PC-9 (cell line): ENCODE measurements at regions not wholly inside any gene's neighbourhood (a gene's known extent, or its start where the extent isn't known, plus 50 kb on each side); places are given as distances from the start of the nearest gene placed in this dataset.

Source experiments
- BruUV-seq: library from RNA; stranded (reverse); fragments of 400-500 nt; replicated peaks from 2 replicates; lab custom pipeline; 2021; lab: Mats Ljungman, UMichigan
- CTCF ChIA-PET: fragments of 300-600 bp; sonication (Branson Sonifier 250); formaldehyde crosslinking; loops from one replicate; lab custom pipeline; 2022; ENCODE audit warnings: antibody characterized with exemption; lab: Charles Lee
- POLR2A ChIA-PET: fragments of 300-600 bp; sonication (Branson Sonifier 250); formaldehyde crosslinking; loops from one replicate; lab custom pipeline; 2022; ENCODE audit warnings: antibody characterized with exemption; ENCODE audit not compliant: unreplicated experiment; lab: Charles Lee
- DNase-seq, 2 experiments: peaks; one replicate each; pipeline versions ENCODE4 v3.0.0 to v3.0.0-alpha.2; 2015 to 2022; ENCODE audit warnings: mixed read lengths in 1 of 2
- H2AFZ ChIP-seq: fragments of 200-600 bp; sonication (generic); 2 replicates; pipeline ENCODE4 v1.8.1; 2017; ENCODE audit warnings: antibody characterized with exemption
- H3F3A ChIP-seq: fragments of 200-600 bp; sonication (generic); 2 replicates; pipeline ENCODE4 v1.8.1; 2017; ENCODE audit warnings: antibody characterized with exemption, mild to moderate bottlenecking, low read depth; ENCODE audit not compliant: insufficient read depth
- H3K27ac ChIP-seq: fragments of 200-600 bp; sonication (generic); 2 replicates; pipeline ENCODE4 v1.6.1; 2016; ENCODE audit warnings: mixed run types
- H3K27me3 ChIP-seq: fragments of 200-600 bp; sonication (generic); 2 replicates; pipeline ENCODE4 v1.6.1; 2016; ENCODE audit warnings: low read depth, mixed run types; ENCODE audit not compliant: insufficient read depth
- H3K36me3 ChIP-seq: fragments of 200-600 bp; sonication (generic); 2 replicates; pipeline ENCODE4 v1.6.1; 2016; ENCODE audit warnings: low read depth, mixed run types
- H3K4me1 ChIP-seq: fragments of 200-600 bp; sonication (generic); replicated peaks from 2 replicates; pipeline ENCODE4 v1.6.1; 2016; ENCODE audit warnings: mixed run types; ENCODE audit not compliant: insufficient read depth
- H3K4me2 ChIP-seq: fragments of 200-600 bp; sonication (generic); 2 replicates; pipeline ENCODE4 v1.6.1; 2017; ENCODE audit warnings: mixed run types
- H3K4me3 ChIP-seq: fragments of 200-600 bp; sonication (generic); 2 replicates; pipeline ENCODE4 v1.6.1; 2016; ENCODE audit warnings: mixed run types
- H3K79me2 ChIP-seq: fragments of 200-600 bp; sonication (generic); 2 replicates; pipeline ENCODE4 v1.6.1; 2017; ENCODE audit warnings: low read depth, mixed run types
- H3K9me2 ChIP-seq: fragments of 200-600 bp; sonication (generic); 2 replicates; pipeline ENCODE4 v1.8.1; 2017; ENCODE audit warnings: mild to moderate bottlenecking; ENCODE audit not compliant: insufficient read depth
- H3K9me3 ChIP-seq: fragments of 200-600 bp; sonication (generic); 2 replicates; pipeline ENCODE4 v1.8.1; 2016; ENCODE audit warnings: low read depth; ENCODE audit not compliant: insufficient read depth
- H4K20me1 ChIP-seq: fragments of 200-600 bp; sonication (generic); 2 replicates; pipeline ENCODE4 v1.8.1; 2017; ENCODE audit not compliant: insufficient read depth
- EZH2 ChIP-seq: fragments of 200-600 bp; sonication (generic); IDR thresholded peaks from 2 replicates; pipeline ENCODE4 v1.8.0; 2017; ENCODE audit warnings: antibody characterized with exemption, low read depth
- intact Hi-C: fragments of 100-400 bp; cut with micrococcal nuclease; formaldehyde crosslinking; loops from one replicate; pipeline ENCODE4 v1.10.0; 2022; ENCODE audit not compliant: unreplicated experiment
- TF ChIP-seq, protein P1 (sequence below): fragments of 200-600 bp; sonication (generic); conservative IDR thresholded peaks from 2 replicates; pipeline ENCODE4 v1.6.1; 2017; ENCODE audit warnings: mixed run types, antibody characterized with exemption, mild to moderate bottlenecking, moderate library complexity

DNA sequence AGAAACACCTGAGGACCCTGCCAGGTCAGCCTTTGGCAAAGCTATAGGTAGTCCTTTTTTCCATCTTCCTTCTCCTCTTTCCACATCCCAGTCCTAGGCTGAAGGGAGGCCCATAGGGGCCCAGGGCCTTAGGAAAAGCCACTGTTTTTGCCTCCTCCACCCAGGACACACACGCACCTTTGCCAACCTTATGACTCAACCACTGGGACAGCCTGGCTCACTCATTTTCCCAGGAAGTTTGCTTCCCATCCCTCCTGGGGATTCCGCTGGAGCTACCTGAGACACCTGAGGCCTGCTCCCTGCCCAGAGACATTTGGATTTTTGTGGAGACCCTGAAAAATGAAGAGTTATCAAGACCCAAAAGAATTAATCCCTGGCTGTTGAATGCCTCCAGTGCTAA, 273.4 kb upstream of the SIX2 start:
- no peaks in the 10 kb centered on the region for H3K79me2 ChIP-seq
- peak overlapping the region; percentile 94 for H3K27ac ChIP-seq
- H3K36me3 ChIP-seq = no peaks in the 10 kb centered on the region
- CTCF ChIA-PET = no interaction called here
- peaks cover 50% of the 10 kb centered on the region for H3K4me1 ChIP-seq
- BruUV-seq = no TSS peak
- TF ChIP-seq EZH2 = no peak
- TF ChIP-seq, protein P1, sequence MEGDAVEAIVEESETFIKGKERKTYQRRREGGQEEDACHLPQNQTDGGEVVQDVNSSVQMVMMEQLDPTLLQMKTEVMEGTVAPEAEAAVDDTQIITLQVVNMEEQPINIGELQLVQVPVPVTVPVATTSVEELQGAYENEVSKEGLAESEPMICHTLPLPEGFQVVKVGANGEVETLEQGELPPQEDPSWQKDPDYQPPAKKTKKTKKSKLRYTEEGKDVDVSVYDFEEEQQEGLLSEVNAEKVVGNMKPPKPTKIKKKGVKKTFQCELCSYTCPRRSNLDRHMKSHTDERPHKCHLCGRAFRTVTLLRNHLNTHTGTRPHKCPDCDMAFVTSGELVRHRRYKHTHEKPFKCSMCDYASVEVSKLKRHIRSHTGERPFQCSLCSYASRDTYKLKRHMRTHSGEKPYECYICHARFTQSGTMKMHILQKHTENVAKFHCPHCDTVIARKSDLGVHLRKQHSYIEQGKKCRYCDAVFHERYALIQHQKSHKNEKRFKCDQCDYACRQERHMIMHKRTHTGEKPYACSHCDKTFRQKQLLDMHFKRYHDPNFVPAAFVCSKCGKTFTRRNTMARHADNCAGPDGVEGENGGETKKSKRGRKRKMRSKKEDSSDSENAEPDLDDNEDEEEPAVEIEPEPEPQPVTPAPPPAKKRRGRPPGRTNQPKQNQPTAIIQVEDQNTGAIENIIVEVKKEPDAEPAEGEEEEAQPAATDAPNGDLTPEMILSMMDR = no peak
- DNase-seq = peak; percentile 46 to 50
- peaks cover 10% of the 10 kb centered on the region for H3K9me3 ChIP-seq
- no peaks in the 10 kb centered on the region for H4K20me1 ChIP-seq
- H3K4me2 ChIP-seq = peak overlapping the region; percentile 51
- H3K9me2 ChIP-seq = no peaks in the 10 kb centered on the region
- H3K4me3 ChIP-seq = no peak overlapping the region; the same call in 1 of the 2 replicates
- H3K27me3 ChIP-seq = no peaks in the 10 kb centered on the region
- peaks cover 33% of the 10 kb centered on the region for H3F3A ChIP-seq
- POLR2A ChIA-PET = no interaction called here
- H2AFZ ChIP-seq = peak overlapping the region; percentile 2; the same call in 1 of the 2 replicates
- intact Hi-C loops = loop anchor here (2.0 kb wide), 2 partner anchors 62 to 258 kb away; no protein-coding TSS in a partner anchor

DNA sequence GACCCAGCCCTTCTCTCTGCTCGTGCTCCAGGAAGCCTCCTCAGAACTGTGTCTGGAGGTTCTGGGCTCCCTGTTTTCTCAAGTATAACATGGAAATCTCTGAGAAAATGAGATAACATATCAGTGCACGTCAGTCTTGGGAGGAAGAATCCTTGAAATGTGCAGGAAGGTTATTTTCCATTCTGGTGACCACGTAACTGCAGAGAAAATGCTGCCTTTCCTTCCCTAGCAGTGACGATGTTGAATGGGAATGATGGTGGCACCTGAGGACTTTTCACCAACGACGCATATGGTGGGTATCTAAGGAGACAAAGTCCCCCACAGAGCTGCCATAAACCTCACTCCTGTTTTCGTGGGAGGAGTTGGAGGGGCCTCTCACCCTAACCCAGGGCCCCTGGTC, 272.1 kb upstream of the SIX2 start:
- BruUV-seq = no TSS peak
- Histone ChIP-seq H3K4me3 (no peak overlapping the region), H3K79me2 (no peaks in the 10 kb centered on the region), H3K27me3 (no peaks in the 10 kb centered on the region), H2AFZ (no peak overlapping the region), H3K36me3 (no peaks in the 10 kb centered on the region), H4K20me1 (no peaks in the 10 kb centered on the region), H3K4me2 (no peak overlapping the region), H3K9me2 (no peaks in the 10 kb centered on the region), H3K4me1 (peaks cover 61% of the 10 kb centered on the region), H3K27ac (no peak overlapping the region), H3F3A (peaks cover 37% of the 10 kb centered on the region), H3K9me3 (peaks cover 10% of the 10 kb centered on the region)
- intact Hi-C loops = no loop called here
- POLR2A ChIA-PET = interaction anchor here (0.7 kb wide), 1 partner anchor 61 kb away, joined by 3 read pairs; no protein-coding TSS in a partner anchor
- DNase-seq = no peak
- TF ChIP-seq, protein P1 = no peak
- no peak for TF ChIP-seq EZH2
- CTCF ChIA-PET = no interaction called here

DNA sequence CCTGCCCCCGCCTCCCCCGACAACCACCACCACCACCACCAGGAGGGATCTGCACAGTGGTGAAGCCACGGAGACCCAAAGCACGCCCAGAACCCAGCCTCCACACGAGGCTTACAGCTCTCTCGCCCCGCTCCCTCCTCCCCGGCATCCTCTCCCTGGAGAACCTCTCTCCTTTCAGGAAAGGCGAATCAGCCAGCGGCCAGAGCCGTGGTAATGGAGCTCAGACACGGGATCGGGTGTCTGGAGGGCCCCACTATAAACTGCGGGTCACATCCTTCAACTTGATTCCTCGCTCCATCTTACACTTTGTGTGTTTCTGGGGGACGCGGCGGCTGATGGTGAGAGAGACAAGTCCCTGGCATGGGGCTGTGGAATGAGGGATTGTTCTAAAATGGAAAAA, 271.5 kb upstream of the SIX2 start:
- DNase-seq = no peak
- Histone ChIP-seq H3K27me3 (no peaks in the 10 kb centered on the region), H2AFZ (no peak overlapping the region), H4K20me1 (no peaks in the 10 kb centered on the region), H3K9me3 (peaks cover 10% of the 10 kb centered on the region), H3K4me3 (no peak overlapping the region), H3K36me3 (no peaks in the 10 kb centered on the region), H3K79me2 (no peaks in the 10 kb centered on the region), H3K4me2 (no peak overlapping the region), H3F3A (peaks cover 42% of the 10 kb centered on the region), H3K4me1 (peaks cover 61% of the 10 kb centered on the region), H3K9me2 (no peaks in the 10 kb centered on the region), H3K27ac (no peak overlapping the region)
- ChIA-PET CTCF (no interaction called here), POLR2A (interaction anchor here (0.7 kb wide), 1 partner anchor 60 kb away, joined by 3 read pairs; no protein-coding TSS in a partner anchor)
- intact Hi-C loops = no loop called here
- TF ChIP-seq, protein P1 = no peak
- no peak for TF ChIP-seq EZH2
- no TSS peak for BruUV-seq
